DOHH2 (cell line): ENCODE measurements at regions not wholly inside any gene's neighbourhood (a gene's known extent, or its start where the extent isn't known, plus 50 kb on each side); places are given as distances from the start of the nearest gene placed in this dataset.

Source experiments
- H3F3A ChIP-seq: fragments of 200-600 bp; sonication (generic), shearing (Covaris generic); 2 replicates; pipeline ENCODE4 v1.6.0; 2016; ENCODE audit warnings: antibody characterized with exemption, mild to moderate bottlenecking; ENCODE audit not compliant: control insufficient read depth, insufficient read depth
- H3K27ac ChIP-seq: fragments of 200-600 bp; sonication (generic); 2 replicates; pipeline ENCODE4 v1.5.1; 2014; ENCODE audit warnings: low read depth, mild to moderate bottlenecking, low read length, moderate library complexity
- H3K27me3 ChIP-seq: fragments of 200-600 bp; sonication (generic); 2 replicates; pipeline ENCODE4 v1.6.1; 2014; ENCODE audit warnings: mild to moderate bottlenecking, low read length, mixed read lengths; ENCODE audit not compliant: control insufficient read depth
- H3K36me3 ChIP-seq: fragments of 200-600 bp; sonication (generic); 2 replicates; pipeline ENCODE4 v1.6.1; 2014; ENCODE audit warnings: mild to moderate bottlenecking, low read length, moderate library complexity, mixed read lengths; ENCODE audit not compliant: control insufficient read depth
- H3K4me1 ChIP-seq: fragments of 200-600 bp; sonication (generic); 2 replicates; pipeline ENCODE4 v1.6.1; 2014; ENCODE audit warnings: mild to moderate bottlenecking, low read length, mixed read lengths; ENCODE audit not compliant: control insufficient read depth
- H3K4me2 ChIP-seq: fragments of 200-600 bp; sonication (generic); 2 replicates; pipeline ENCODE4 v1.6.0; 2014; ENCODE audit warnings: mild to moderate bottlenecking, low read length, moderate library complexity
- H3K4me3 ChIP-seq: fragments of 200-600 bp; sonication (generic); 2 replicates; pipeline ENCODE4 v1.5.1; 2014; ENCODE audit warnings: mild to moderate bottlenecking, low read length, mixed read lengths
- H3K79me2 ChIP-seq: fragments of 200-600 bp; sonication (generic); 2 replicates; pipeline ENCODE4 v1.6.1; 2014; ENCODE audit warnings: mild to moderate bottlenecking, low read length, mixed read lengths; ENCODE audit not compliant: control insufficient read depth
- H3K9me2 ChIP-seq: fragments of 200-600 bp; sonication (generic); replicated peaks from 2 replicates; pipeline ENCODE4 v1.6.1; 2014; ENCODE audit warnings: mild to moderate bottlenecking, low read length, mixed read lengths; ENCODE audit not compliant: control insufficient read depth
- H3K9me3 ChIP-seq: fragments of 200-600 bp; sonication (generic); 2 replicates; pipeline ENCODE4 v1.6.1; 2014; ENCODE audit warnings: antibody characterized with exemption, low read length, mixed read lengths; ENCODE audit not compliant: control insufficient read depth, insufficient read depth
- H4K20me1 ChIP-seq: fragments of 200-600 bp; sonication (generic); 2 replicates; pipeline ENCODE4 v1.6.0; 2014; ENCODE audit warnings: low read depth, mild to moderate bottlenecking, antibody characterized with exemption, low read length, moderate library complexity; ENCODE audit not compliant: control insufficient read depth, insufficient read depth
- EZH2phosphoT487 ChIP-seq: fragments of 200-600 bp; sonication (generic); IDR thresholded peaks from 2 replicates; pipeline ENCODE4 v1.6.1; 2017; ENCODE audit warnings: borderline replicate concordance, mild to moderate bottlenecking, antibody characterized with exemption, low read length, moderate library complexity, mixed read lengths
- TF ChIP-seq, protein P1 (sequence below): fragments of 200-600 bp; sonication (generic); IDR thresholded peaks from one replicate; pipeline ENCODE4 v1.5.1; 2014; ENCODE audit warnings: antibody characterized with exemption, mild to moderate bottlenecking, low read depth, low read length; ENCODE audit not compliant: poor library complexity, severe bottlenecking

DNA sequence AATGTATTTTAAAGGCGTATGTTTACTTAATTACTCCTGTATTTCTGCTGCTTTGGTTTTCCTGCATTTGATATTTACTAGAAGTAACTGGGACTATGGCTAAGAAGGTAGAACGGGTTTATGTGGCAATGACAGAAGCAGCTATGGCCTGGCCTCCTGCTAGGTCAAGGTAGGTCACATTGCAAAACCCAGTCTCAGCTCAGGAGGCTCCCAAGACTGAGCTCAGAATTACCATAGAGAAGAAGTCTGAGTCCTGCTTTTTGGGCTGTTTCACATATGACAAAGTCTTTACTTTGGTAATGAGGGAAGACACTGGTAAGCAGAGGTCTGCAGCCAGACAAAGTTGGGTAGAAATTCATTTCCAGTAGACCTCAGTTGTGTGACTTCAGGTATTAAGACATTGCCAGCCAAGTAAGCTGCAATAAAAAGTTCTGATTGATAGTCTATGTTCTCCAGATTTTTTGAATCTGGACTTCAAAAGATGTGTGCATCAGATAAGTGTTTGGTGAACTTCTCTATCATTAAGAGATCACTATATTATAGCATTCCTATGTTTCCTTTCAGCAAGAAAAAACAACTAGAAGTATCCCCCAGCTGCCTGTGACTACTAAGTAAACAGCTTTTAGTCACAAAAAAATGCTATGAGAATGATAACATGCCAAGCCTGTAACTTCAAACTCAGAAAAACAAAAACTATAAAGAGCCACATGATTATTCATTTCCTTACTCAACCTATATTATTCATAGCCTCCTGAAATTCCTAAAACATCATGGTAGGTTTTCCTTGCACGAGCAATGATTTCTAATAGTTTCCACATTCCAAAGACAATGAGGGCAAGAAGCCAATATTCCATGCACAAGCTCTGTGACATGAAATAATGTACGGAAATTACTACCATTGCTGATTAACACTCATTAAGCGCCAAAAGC, 312.3 kb downstream of the HAO1 start:
- Histone ChIP-seq H4K20me1 (no peaks in the 10 kb centered on the region), H3K9me3 (no peaks in the 10 kb centered on the region), H3F3A (no peaks in the 10 kb centered on the region), H3K36me3 (no peaks in the 10 kb centered on the region), H3K4me2 (no peak overlapping the region), H3K4me1 (no peaks in the 10 kb centered on the region), H3K27ac (no peak overlapping the region), H3K79me2 (no peaks in the 10 kb centered on the region), H3K9me2 (no peaks in the 10 kb centered on the region; the same call in 1 of the 2 replicates), H3K4me3 (no peak overlapping the region), H3K27me3 (no peaks in the 10 kb centered on the region)
- TF ChIP-seq, protein P1, sequence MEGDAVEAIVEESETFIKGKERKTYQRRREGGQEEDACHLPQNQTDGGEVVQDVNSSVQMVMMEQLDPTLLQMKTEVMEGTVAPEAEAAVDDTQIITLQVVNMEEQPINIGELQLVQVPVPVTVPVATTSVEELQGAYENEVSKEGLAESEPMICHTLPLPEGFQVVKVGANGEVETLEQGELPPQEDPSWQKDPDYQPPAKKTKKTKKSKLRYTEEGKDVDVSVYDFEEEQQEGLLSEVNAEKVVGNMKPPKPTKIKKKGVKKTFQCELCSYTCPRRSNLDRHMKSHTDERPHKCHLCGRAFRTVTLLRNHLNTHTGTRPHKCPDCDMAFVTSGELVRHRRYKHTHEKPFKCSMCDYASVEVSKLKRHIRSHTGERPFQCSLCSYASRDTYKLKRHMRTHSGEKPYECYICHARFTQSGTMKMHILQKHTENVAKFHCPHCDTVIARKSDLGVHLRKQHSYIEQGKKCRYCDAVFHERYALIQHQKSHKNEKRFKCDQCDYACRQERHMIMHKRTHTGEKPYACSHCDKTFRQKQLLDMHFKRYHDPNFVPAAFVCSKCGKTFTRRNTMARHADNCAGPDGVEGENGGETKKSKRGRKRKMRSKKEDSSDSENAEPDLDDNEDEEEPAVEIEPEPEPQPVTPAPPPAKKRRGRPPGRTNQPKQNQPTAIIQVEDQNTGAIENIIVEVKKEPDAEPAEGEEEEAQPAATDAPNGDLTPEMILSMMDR: no peak
- TF ChIP-seq EZH2phosphoT487: no peak

DNA sequence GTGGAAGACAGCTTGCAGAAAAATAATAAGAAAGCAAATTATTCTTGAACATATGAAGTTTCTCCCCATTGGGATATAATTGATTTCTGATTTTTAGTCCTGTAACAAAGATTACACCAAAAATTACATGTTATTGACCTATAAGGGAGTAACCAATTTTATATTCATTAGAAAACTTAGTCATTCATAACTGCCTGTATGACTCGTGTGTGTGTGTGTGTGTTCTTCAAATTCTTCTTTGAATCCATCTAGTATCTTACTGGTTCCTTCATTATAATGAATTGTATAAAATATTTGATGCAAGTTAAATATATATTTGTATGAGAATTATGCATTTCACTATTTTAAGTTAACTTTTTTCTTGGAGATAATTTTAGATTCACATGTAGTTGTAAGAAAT, 310.4 kb downstream of the HAO1 start:
- no peaks in the 10 kb centered on the region for H4K20me1 ChIP-seq
- H3K79me2 ChIP-seq: no peaks in the 10 kb centered on the region
- H3K36me3 ChIP-seq: no peaks in the 10 kb centered on the region
- H3K4me3 ChIP-seq: no peak overlapping the region
- no peaks in the 10 kb centered on the region for H3K9me3 ChIP-seq
- no peaks in the 10 kb centered on the region for H3K27me3 ChIP-seq
- H3K9me2 ChIP-seq: no peaks in the 10 kb centered on the region; the same call in 1 of the 2 replicates
- H3K4me1 ChIP-seq: no peaks in the 10 kb centered on the region
- TF ChIP-seq, protein P1: no peak
- TF ChIP-seq EZH2phosphoT487: no peak
- no peak overlapping the region for H3K4me2 ChIP-seq
- H3F3A ChIP-seq: no peaks in the 10 kb centered on the region
- H3K27ac ChIP-seq: no peak overlapping the region

DNA sequence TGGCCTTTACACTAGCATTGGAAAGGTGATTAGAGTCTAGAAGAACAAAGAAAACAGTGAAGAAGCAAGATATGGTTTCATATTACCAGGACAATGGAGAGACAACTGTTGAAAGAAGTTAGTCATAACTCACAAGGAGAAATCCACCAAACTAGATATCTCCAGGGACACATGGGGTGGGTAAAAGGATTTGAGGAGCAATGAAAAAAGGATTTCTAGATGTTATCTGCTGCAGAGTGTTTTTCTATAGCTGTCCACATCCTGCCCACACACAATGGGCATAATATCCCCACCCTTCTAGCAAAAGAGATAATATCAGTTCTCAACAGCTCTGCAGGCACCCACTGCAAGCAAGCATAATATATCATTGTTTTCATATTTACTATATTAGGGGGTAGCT, 303.1 kb downstream of the HAO1 start:
- H3K27me3 ChIP-seq: no peaks in the 10 kb centered on the region
- no peaks in the 10 kb centered on the region for H3K4me1 ChIP-seq
- TF ChIP-seq EZH2phosphoT487: no peak
- TF ChIP-seq, protein P1: no peak
- no peaks in the 10 kb centered on the region for H3K79me2 ChIP-seq
- no peaks in the 10 kb centered on the region for H3F3A ChIP-seq
- no peaks in the 10 kb centered on the region for H3K9me3 ChIP-seq
- no peaks in the 10 kb centered on the region for H4K20me1 ChIP-seq
- no peak overlapping the region for H3K4me2 ChIP-seq
- H3K9me2 ChIP-seq: no peaks in the 10 kb centered on the region
- no peaks in the 10 kb centered on the region for H3K36me3 ChIP-seq
- H3K27ac ChIP-seq: no peak overlapping the region
- H3K4me3 ChIP-seq: no peak overlapping the region
